H9 (cell line): ENCODE measurements at regions not wholly inside any gene's neighbourhood (a gene's known extent, or its start where the extent isn't known, plus 50 kb on each side); places are given as distances from the start of the nearest gene placed in this dataset.

Source experiments
- DNase-seq: peaks from one replicate; pipeline ENCODE4 v3.0.0-alpha.2; 2017
- H2AFZ ChIP-seq: one replicate; pipeline ENCODE4 v1.6.1; 2013; ENCODE audit warnings: mild to moderate bottlenecking, low read length, control low read depth, moderate library complexity
- H2AK5ac ChIP-seq: 2 replicates; pipeline ENCODE4 v1.6.1; 2013; ENCODE audit warnings: low read length, control low read depth, mixed read lengths; ENCODE audit not compliant: insufficient read length
- H2BK120ac ChIP-seq: one replicate; pipeline ENCODE4 v1.6.1; 2013; ENCODE audit warnings: low read depth, mild to moderate bottlenecking, low read length, control low read depth, inconsistent platforms; ENCODE audit not compliant: poor library complexity, severe bottlenecking
- H2BK12ac ChIP-seq: 2 replicates; pipeline ENCODE4 v1.6.1; 2013; ENCODE audit warnings: low read length, control low read depth, mixed read lengths, low read depth; ENCODE audit not compliant: insufficient read length
- H2BK15ac ChIP-seq: 2 replicates; pipeline ENCODE4 v1.6.1; 2013; ENCODE audit warnings: low read depth, low read length, control low read depth
- H2BK20ac ChIP-seq: one replicate; pipeline ENCODE4 v1.6.1; 2013; ENCODE audit warnings: low read depth, mild to moderate bottlenecking, low read length, control low read depth, inconsistent platforms; ENCODE audit not compliant: poor library complexity, severe bottlenecking
- H2BK5ac ChIP-seq: 2 replicates; pipeline ENCODE4 v1.6.1; 2013; ENCODE audit warnings: low read length, control low read depth, mixed read lengths; ENCODE audit not compliant: insufficient read length
- H3K14ac ChIP-seq: 2 replicates; pipeline ENCODE4 v1.6.1; 2013; ENCODE audit warnings: low read length, control low read depth; ENCODE audit not compliant: insufficient read depth
- H3K18ac ChIP-seq: 2 replicates; pipeline ENCODE4 v1.6.1; 2013; ENCODE audit warnings: low read depth, mild to moderate bottlenecking, mixed read lengths, low read length, control low read depth; ENCODE audit not compliant: insufficient read length
- H3K23ac ChIP-seq: 2 replicates; pipeline ENCODE4 v1.6.1; 2013; ENCODE audit warnings: low read length, control low read depth, mixed read lengths, low read depth; ENCODE audit not compliant: insufficient read length
- H3K23me2 ChIP-seq: 2 replicates; pipeline ENCODE4 v1.6.1; 2013; ENCODE audit warnings: low read depth, mild to moderate bottlenecking, mixed read lengths, low read length, control low read depth; ENCODE audit not compliant: insufficient read length, poor library complexity, severe bottlenecking
- H3K27ac ChIP-seq: 2 replicates; pipeline ENCODE4 v1.5.1; 2013; ENCODE audit warnings: low read length, control low read depth, mixed read lengths, low read depth; ENCODE audit not compliant: insufficient read length
- H3K27me3 ChIP-seq: 2 replicates; pipeline ENCODE4 v1.6.1; 2013; ENCODE audit warnings: low read length, control low read depth, inconsistent platforms; ENCODE audit not compliant: insufficient read depth
- H3K4ac ChIP-seq: 2 replicates; pipeline ENCODE4 v1.6.1; 2013; ENCODE audit warnings: low read depth, mild to moderate bottlenecking, control low read depth, inconsistent platforms, low read length, moderate library complexity
- H3K4me1 ChIP-seq: 2 replicates; pipeline ENCODE4 v1.6.1; 2013; ENCODE audit warnings: low read length, control low read depth, inconsistent platforms; ENCODE audit not compliant: insufficient read depth
- H3K4me2 ChIP-seq: 2 replicates; pipeline ENCODE4 v1.6.1; 2013; ENCODE audit warnings: low read length, control low read depth, mixed read lengths; ENCODE audit not compliant: insufficient read length, insufficient read depth
- H3K56ac ChIP-seq: 2 replicates; pipeline ENCODE4 v1.6.1; 2013; ENCODE audit warnings: low read depth, mild to moderate bottlenecking, mixed read lengths, low read length, control low read depth; ENCODE audit not compliant: insufficient read length
- H3K79me1 ChIP-seq: 2 replicates; pipeline ENCODE4 v1.6.1; 2013; ENCODE audit warnings: low read depth, mild to moderate bottlenecking, moderate library complexity, low read length, control low read depth, inconsistent platforms; ENCODE audit not compliant: insufficient read depth, poor library complexity, severe bottlenecking
- H3K79me2 ChIP-seq: 2 replicates; pipeline ENCODE4 v1.6.1; 2013; ENCODE audit warnings: low read length, control low read depth, inconsistent platforms; ENCODE audit not compliant: insufficient read depth
- H3K9ac ChIP-seq: 2 replicates; pipeline ENCODE4 v1.6.1; 2013; ENCODE audit warnings: low read length, control low read depth, mixed read lengths; ENCODE audit not compliant: insufficient read length; ENCODE audit errors: extremely low read depth
- H3K9me3 ChIP-seq: one replicate; pipeline ENCODE4 v1.6.1; 2013; ENCODE audit warnings: low read depth, low read length, inconsistent platforms; ENCODE audit not compliant: control insufficient read depth
- H3T11ph ChIP-seq: one replicate; pipeline ENCODE4 v1.6.1; 2013; ENCODE audit warnings: mild to moderate bottlenecking, low read length, control low read depth, inconsistent platforms
- H4K20me1 ChIP-seq: one replicate; pipeline ENCODE4 v1.6.1; 2013; ENCODE audit not compliant: control insufficient read depth, insufficient read length, insufficient read depth
- H4K5ac ChIP-seq: 2 replicates; pipeline ENCODE4 v1.6.1; 2013; ENCODE audit warnings: low read depth, mild to moderate bottlenecking, mixed read lengths, low read length, control low read depth; ENCODE audit not compliant: insufficient read length
- H4K8ac ChIP-seq: replicated peaks from 2 replicates; pipeline ENCODE4 v1.6.1; 2013; ENCODE audit warnings: low read length, control low read depth, mixed read lengths, low read depth; ENCODE audit not compliant: insufficient read length
- H4K91ac ChIP-seq: 2 replicates; pipeline ENCODE4 v1.6.1; 2013; ENCODE audit warnings: low read depth, mild to moderate bottlenecking, moderate library complexity, mixed read lengths, low read length, control low read depth; ENCODE audit not compliant: insufficient read length
- H3K27ac Mint-ChIP-seq, 3 experiments: 2 replicates in 2 of 3; 3 replicates in 1 of 3; pipeline ENCODE4 v1.8.0; 2020 to 2021; ENCODE audit warnings: mixed read lengths in 3 of 3, mild to moderate bottlenecking in 1 of 3, moderate library complexity in 1 of 3
- H3K27me3 Mint-ChIP-seq: 2 replicates; pipeline ENCODE4 v1.8.0; 2021; ENCODE audit warnings: low read depth, mild to moderate bottlenecking, moderate library complexity, mixed read lengths
- H3K36me3 Mint-ChIP-seq, 3 experiments: 2 replicates in 2 of 3; 3 replicates in 1 of 3; pipeline ENCODE4 v1.8.0; 2020 to 2021; ENCODE audit warnings: low read depth in 3 of 3, mixed read lengths in 3 of 3; ENCODE audit not compliant: insufficient read depth in 1 of 3
- H3K4me1 Mint-ChIP-seq, 2 experiments: 2 replicates each; pipeline ENCODE4 v1.8.0; 2020; ENCODE audit warnings: mixed read lengths in 2 of 2
- H3K4me3 Mint-ChIP-seq, 2 experiments: 2 replicates in 1 of 2; 3 replicates in 1 of 2; pipeline ENCODE4 v1.8.0; 2020 to 2021; ENCODE audit warnings: mild to moderate bottlenecking in 2 of 2, mixed read lengths in 2 of 2, moderate library complexity in 1 of 2
- H3K9me3 Mint-ChIP-seq, 2 experiments: 2 replicates in 1 of 2; 3 replicates in 1 of 2; pipeline ENCODE4 v1.8.0; 2020; ENCODE audit warnings: mild to moderate bottlenecking in 2 of 2, mixed read lengths in 2 of 2, moderate library complexity in 1 of 2
- CTCF ChIP-seq: fragments of 200-600 bp; sonication (generic); conservative IDR thresholded peaks from 3 replicates; pipeline ENCODE4 v1.8.0; 2021; ENCODE audit warnings: antibody characterized with exemption, mild to moderate bottlenecking
- WGBS: extraction: QIAGEN DNeasy Blood & Tissue Kit; methylation state at CpG from one replicate; pipeline ENCODE4 v1.1.7; 2013; ENCODE audit warnings: missing lambda C conversion rate, low lambda C conversion rate, mixed read lengths; ENCODE audit not compliant: insufficient read length; ENCODE audit errors: extremely low coverage; 5-methylcytosine and 5-hydroxymethylcytosine counted together

- H3K23ac ChIP-seq = no peak overlapping the region
- no peaks in the 10 kb centered on the region for H4K20me1 ChIP-seq
- H3K79me1 ChIP-seq = no peaks in the 10 kb centered on the region
- H2AFZ ChIP-seq = no peak overlapping the region
- no peak overlapping the region for H3K56ac ChIP-seq
- H3K27me3 Mint-ChIP-seq = no peaks in the 10 kb centered on the region
- H2BK5ac ChIP-seq = no peak overlapping the region
- TF ChIP-seq CTCF = no peak
- H2AK5ac ChIP-seq = no peak overlapping the region
- no peak overlapping the region for H3K4me3 Mint-ChIP-seq
- H3K4me2 ChIP-seq = no peak overlapping the region
- H2BK15ac ChIP-seq = no peak overlapping the region
- H3K79me2 ChIP-seq = no peaks in the 10 kb centered on the region
- no peak overlapping the region for H3K27ac Mint-ChIP-seq
- no peak overlapping the region for H3K4ac ChIP-seq
- no peaks in the 10 kb centered on the region for H3K9me3 ChIP-seq
- H3K4me1 ChIP-seq = no peaks in the 10 kb centered on the region
- no peaks in the 10 kb centered on the region for H3K4me1 Mint-ChIP-seq
- no peak for DNase-seq
- no peak overlapping the region for H4K91ac ChIP-seq
- H2BK120ac ChIP-seq = no peak overlapping the region
- H3K9me3 Mint-ChIP-seq = peaks cover 2 to 3% of the 10 kb centered on the region in 2 experiments; a peak in 2 of 5 replicates
- H3K18ac ChIP-seq = no peak overlapping the region
- no peak overlapping the region for H4K8ac ChIP-seq
- WGBS = no CpG with 5 or more reads among the region's 3 CpGs
- no peak overlapping the region for H3T11ph ChIP-seq
- no peak overlapping the region for H3K14ac ChIP-seq
- no peak overlapping the region for H3K9ac ChIP-seq
- H2BK20ac ChIP-seq = no peak overlapping the region
- H2BK12ac ChIP-seq = no peak overlapping the region
- H4K5ac ChIP-seq = no peak overlapping the region
- no peaks in the 10 kb centered on the region; a peak in 2 of 7 replicates for H3K36me3 Mint-ChIP-seq
- no peaks in the 10 kb centered on the region for H3K27me3 ChIP-seq
- no peak overlapping the region for H3K27ac ChIP-seq
- no peaks in the 10 kb centered on the region for H3K23me2 ChIP-seq
Measured at GRCh38 chr13:60745343-60745742, 348.3 kb downstream of the TDRD3 start.
